NCI-H1930 (cell line): ENCODE measurements at regions not wholly inside any gene's neighbourhood (a gene's known extent, or its start where the extent isn't known, plus 50 kb on each side); places are given as distances from the start of the nearest gene placed in this dataset.

Source experiments
- DNase-seq, 2 experiments: peaks; one replicate each; lab custom pipeline; 2025; lab: John Stamatoyannopoulos, UW

DNA sequence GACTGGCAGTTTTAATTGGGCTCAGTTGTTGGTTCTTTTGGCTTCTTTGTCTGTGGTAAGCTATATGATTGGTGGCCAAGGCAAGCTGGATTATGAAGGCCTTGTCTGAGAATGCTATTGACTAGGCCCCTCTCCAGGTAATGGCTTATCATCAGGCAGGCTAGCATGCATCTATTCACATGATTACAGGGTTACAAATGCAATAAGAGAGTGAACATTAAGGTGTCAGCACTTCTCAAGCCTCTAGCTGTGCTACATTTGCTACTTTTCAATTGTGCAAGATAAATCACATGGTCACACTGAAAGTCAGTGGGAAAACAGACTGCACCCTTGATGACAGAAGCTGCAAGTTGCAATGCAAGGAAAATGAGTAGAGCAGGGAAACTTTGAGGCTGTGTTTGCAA, 550.9 kb upstream of the TMPRSS15 start:
- no peak for DNase-seq

DNA sequence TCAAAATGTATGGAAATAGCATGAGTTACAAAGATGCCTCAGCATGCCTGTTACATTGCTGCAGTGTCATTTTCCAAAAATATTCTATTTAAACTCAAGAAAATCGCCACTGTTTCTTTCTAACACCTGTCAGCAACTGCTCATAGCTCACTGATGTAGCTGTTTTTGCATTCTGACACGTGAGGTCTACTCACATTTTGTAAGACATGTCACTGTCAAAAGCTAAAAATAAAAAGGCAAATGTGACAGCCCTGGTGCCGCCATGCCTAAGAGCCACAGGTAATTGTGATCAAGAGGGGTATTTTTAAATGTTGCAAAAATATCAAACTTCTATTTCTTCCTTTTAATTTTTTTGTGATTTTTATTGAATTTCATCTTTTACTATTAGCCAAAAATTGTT, 556.2 kb upstream of the TMPRSS15 start:
- no peak for DNase-seq

DNA sequence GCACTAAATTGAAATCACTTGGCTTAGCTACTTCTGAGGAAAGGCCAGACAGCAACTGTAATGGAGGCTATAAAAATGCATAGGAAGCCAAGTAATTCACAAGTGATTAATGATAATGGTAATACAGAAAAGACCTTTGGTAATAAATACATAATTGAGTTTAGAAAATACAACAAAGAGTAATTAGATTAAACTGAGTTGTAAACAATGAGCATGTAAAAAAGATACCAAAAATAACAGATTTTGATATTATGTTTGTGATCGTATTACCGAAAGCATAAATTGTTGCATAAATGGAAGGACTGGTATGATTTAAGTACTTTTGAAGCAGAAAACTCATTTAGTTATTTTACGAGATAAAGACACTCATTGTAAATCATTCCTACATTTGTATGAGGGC, 556.7 kb upstream of the TMPRSS15 start:
- DNase-seq, result no peak

DNA sequence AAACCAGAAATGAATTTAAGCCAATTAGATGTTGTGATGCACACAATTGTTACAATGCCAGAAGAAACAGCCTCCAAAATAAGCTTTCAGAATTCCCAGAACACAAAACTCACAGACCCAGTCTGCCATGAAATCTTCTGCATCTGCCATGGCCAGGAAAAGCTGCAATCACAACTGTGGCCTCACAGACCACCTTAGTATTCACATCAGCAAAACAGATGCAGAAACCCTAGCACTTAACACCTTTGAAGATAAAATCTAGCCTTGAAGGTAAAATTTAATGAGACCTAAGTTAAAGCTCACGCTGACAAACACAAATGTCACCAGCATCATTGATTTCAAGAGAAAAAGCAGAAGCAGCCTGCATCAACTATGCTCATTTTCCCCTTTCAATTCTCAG, 566.8 kb upstream of the TMPRSS15 start:
- DNase-seq, result no peak

DNA sequence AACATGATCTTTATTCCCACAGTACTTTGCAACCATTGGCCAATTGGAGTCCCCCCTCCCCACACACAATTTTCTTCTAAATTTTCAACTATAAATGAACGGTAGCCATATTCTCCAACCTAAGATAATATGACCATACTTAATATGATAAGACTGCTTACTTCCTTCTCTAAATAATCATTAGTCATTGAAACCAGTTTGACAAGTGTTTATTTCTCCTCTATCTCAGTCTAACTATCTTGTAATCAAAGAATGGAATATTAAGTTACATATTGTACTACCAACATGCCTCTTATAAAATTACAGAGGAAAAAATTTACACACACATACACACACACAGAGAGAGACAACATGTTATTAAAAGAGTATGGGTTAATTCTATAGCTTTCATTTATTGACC, 567.4 kb upstream of the TMPRSS15 start:
- no peak for DNase-seq

DNA sequence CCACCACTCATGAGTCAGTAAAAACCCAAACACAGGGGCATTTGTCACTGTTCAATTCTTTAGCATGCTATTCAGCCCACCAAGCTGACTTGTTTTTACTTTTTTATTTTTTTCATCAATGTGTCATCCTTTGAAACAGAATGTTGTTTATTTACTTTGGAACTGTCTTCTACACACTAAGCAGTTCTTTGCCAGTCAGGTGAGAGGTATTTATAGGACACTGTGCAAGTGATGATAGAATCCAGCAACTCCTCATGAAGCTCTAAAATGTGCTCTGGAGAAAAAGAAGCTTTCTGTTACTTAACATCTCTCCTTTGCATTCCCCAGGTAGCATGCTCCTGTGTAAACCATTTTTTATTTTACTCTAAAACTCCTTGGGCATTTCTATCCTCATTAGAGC, 582.0 kb upstream of the TMPRSS15 start:
- DNase-seq, result no peak

DNA sequence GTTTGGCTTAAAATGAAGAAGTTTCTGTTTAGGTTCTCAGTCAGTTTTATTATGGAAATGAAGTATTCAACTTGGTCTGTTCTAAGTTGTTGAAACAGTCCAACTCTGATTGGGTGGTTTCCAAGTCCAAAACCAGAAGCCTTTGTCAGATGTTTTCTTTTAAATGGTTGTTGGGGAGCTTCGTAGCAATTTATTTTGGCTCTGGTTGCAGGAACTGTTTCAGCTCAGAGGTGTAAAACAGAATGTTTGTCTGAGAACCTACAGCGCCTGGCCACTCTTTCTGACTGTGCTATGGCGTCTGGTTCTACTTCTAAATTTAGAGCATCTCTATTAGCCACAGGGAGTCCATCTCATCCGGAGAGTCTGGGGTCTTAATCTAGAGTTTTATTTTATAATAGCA, 582.6 kb upstream of the TMPRSS15 start:
- no peak for DNase-seq

DNA sequence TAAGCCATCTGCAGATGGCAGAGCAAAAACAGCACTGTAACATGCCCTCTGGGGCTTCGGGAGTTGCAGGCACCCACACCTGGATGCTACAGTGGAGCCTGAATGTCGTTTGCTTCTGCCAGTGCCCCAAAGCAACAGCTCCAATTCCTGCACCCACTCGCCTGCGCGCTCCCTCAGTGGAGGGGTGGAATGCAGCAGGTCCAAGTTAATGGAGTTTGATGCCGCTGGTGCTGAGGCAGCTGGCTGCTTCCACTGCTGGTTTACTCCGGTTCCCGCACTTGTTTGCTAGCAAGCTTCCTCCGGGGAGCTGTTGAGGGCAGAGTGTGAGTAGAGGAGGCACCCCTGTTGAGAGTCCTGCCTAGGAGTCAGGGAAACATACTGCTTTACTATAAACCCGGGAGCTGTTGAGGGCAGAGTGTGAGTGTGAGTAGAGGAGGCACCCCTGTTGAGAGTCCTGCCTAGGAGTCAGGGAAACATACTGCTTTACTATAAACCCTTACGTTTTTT, 584.0 kb upstream of the TMPRSS15 start:
- no peak for DNase-seq

DNA sequence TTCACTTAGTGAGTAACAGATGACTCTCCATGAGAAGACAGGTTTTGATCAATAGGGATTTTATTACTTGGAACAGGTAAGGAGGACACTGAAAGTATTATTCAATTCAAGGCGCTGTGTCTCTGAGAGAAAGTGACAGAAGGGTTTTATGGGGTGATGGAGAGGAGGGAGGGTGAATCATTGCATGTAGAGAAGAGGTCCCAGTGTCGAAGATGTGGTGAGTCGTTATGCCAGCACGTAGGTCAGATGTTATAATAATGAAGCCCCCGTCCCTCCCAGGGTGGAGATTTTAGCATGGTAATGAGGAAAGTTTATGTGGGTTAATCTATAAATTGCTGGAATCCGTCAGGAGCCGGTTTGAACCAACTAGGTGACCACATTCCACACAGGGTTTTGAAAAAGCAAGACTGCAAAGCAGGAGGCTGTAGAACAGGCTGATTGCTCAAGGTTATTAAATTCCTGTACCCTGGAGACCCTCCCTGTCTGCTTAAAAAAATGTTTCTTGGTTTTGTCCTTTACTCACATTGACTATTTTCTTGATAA, 586.4 kb upstream of the TMPRSS15 start:
- no peak for DNase-seq

DNA sequence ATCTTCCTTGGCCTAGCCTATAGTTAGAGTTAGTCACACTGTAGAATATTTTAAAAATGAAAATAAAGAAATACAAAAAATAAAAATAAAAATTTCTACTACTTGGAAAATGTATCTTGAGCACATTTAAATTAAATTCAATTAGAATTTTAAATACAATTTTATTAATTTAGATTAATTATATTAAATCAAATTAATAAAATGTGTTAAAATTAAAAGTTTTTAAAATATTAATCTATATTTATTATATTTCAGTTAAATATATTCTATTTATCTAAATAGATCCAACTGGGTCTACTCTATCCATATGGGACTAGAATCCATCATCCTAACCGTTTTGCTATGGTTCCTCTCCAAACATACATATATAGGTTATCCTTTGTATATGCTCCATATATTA, 588.3 kb upstream of the TMPRSS15 start:
- no peak for DNase-seq

DNA sequence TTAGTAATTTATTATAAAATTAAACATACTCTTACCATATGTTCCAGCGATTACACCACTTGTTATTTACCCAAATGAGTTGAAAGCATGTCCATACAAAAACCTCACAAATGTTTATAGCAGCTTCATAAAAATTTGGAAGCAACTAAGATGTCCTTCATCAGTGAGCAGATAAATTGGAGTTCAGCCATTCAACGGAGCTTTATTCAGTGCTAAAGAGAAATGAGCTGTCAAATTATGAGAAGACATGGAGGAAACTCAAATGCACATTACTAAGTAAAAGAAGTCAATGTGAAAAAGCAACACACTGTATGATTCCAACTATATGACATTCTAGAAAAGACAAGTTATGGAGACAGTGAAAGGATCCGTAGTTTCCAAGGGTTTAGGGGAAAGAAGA, 606.7 kb upstream of the TMPRSS15 start:
- no peak for DNase-seq

DNA sequence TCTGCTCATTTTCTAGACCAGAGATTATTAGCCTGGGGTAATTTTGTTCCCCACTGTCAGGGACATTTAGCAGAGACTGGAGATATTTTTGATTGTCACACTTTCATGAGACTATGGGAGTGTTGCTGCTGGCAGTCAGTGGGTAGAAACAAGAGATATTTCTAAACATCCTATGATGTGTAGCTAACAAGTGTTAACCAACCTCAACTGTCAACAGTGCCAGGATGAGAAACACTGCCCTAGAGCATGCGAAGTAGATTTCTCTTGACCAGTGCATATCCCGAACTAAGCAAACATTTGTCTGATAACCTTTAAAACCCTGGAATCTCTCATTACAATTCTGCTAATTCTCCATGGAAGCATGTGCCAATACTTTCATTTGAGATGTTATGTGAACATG, 607.4 kb upstream of the TMPRSS15 start:
- DNase-seq, result no peak

DNA sequence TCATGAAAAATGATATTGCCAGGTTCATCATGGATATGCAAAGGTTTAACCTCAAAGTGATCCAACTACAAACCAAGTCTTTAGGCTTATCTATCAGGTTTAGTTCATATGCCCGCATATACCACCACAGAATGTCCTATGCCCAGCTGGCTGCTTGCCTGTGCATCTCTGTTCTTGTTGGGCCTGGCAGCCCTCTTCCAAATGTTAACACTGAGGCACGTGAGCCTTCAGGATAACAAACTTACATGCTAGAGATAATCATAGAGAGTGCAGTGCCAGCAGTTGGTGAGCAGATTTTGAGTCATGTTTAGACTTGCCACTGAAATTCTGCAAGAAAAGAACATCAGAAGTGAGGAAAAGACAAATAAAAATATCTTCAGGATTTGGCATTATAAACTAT, 607.9 kb upstream of the TMPRSS15 start:
- no peak for DNase-seq

DNA sequence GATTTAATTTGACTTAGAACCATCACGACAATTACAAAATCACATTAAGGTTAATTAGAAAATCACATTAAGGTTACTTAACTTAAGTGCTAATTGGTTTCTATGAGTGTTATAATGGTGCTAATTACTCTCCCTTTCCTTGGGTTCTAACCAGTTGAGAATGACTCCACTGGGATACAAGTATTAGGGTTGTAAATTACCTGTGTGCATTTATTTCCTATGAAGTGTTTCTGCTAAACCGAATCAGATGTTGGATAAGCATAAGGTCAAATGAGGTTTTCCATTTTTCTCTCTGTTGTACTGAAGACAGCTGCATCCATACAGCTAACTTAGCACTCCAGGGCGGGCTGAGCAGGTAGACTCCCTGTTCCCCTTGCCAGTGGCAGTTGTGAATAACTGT, 610.3 kb upstream of the TMPRSS15 start:
- DNase-seq, result no peak

DNA sequence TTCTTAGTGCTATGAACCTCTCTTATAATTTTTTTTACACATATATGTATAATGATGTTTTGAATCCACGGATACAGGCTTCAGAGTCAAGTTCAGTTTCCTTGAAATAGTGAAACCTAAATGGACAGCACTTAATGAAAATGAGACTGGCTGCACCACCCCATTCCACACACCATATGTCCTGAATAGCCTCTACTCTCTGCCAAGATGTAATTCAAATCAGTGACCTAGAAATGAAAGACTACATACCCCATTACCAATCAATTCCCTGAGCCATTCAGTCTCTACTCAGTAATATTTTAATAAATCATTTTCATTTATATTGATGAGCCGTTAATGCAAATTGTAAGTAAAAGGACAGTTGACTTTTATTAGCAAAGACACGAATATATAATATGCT, 614.9 kb upstream of the TMPRSS15 start:
- DNase-seq, result no peak

DNA sequence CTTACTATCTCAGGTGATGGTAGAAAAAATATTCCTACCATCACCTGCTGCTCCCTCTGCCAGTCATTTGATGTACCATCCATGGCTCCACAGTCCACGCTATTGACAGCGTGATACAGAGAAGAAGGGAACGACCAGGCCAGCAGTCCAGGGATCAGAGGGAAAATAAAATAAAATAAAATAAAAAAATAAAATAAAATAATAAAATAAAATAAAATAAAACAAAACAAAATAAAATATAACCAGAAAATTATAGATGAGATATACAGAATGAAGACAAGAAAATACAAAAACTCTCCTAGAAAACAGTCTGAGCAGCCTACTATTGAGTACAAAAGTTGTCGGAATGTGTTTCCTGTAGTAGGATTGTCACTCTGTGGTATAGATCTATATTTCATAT, 619.4 kb upstream of the TMPRSS15 start:
- no peak for DNase-seq

DNA sequence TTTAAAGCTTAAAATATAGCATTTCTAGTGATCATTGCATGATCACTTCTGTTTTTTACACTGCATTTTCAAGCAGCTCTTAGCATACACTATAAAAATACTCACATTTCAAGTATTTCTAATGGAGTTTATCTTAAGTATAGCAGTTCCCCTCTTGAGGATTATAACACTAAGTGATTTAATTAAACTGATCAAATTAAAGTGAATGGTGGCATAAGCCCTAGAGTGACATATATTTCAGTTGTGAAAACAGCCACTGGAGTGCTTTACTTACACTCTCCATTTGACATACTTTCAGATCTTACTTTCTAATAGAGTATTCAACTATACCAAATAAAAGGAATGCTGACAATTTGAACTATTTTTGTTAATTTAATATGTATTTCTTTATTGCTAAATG, 623.3 kb upstream of the TMPRSS15 start:
- no peak for DNase-seq

DNA sequence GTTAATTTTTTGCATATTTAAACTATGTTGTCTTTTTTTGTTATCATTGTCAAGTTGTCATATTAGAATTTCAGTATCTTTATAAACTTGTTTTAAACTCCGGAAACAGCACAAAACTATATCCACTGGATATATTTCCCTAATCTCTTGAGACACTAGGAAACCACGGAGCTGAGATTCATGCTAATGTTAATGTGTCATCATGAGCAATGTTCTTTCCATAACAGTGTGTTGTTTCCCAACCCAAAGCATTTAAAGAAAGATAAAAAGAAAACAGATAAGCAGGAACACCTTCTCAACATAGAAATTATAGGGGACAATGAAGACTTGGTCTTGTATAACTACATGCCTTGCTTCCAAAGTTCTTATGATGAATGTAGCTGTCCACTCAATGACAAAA, 626.2 kb upstream of the TMPRSS15 start:
- DNase-seq, result no peak

DNA sequence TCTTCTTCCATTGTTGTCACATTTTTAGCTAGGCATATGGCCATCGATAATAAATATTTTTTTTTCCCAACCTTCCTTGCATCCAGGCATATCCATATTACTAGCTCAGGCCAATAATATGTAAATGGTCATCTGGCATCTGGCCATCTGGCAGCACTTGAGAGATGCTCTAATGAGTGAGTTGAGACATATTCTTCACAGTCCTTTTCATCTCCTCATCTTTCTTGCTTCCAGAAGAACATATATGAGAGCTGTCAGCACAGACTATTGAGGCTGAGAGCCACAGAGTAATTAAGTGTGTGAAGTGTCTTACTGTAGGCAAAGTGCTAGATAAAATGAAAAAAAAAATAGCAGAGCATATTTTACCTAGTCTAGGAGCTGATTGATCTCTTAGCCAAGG, 628.4 kb upstream of the TMPRSS15 start:
- no peak for DNase-seq

DNA sequence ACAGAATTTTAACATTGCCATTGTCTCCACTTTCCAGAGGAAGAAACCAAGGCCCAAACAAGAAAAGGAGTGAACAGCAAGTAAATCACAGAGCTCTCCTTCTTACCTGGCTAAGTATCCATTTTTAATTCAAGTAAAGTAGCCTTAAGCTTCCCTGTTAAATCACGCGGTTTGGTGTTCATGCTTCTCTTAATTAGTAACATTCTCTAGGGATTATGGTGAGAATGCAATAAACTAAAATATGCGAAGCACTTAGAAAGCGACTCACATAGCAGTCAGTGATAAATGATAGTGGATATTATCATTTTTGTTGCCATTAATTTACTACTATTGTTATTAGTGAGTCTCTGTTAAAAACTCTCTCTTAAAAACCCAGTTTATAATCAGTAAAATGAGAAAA, 630.5 kb upstream of the TMPRSS15 start:
- no peak for DNase-seq

DNA sequence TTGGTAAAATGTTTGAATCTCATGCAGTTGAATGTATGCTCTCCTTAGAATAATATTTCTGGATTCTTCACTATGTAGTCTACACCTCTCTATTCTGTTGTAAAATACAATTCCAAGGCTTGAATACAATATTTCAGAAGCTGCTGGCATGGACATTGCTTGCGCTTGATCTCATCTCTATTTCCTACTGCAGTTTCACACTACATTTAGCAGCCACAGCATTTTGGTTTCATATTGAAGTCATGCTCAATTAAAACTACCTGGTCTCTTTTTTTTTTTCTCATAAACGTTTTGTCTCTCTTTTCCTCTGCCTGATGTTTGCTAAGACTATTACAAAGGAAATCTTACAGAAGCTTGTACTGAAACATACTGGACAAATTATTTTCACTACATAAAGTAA, 631.0 kb upstream of the TMPRSS15 start:
- no peak for DNase-seq

DNA sequence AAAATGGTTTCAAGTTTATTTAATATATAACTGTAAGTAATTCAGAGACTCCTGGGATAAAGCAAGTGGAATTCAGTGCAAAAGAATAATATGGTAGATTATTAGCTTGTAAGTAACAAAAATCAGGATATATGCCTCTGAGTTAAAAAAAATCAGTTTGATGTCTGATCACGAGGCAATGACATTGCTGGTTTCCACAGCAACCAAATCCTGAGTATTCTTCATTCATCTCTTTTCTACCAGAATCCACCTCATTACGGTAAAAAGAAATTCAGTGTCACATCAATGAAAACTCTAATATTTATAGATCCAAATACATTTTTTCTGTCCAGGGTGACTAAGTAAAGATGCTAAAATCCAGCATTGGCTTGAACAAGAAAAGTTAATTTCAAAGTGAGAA, 642.3 kb upstream of the TMPRSS15 start:
- no peak for DNase-seq

DNA sequence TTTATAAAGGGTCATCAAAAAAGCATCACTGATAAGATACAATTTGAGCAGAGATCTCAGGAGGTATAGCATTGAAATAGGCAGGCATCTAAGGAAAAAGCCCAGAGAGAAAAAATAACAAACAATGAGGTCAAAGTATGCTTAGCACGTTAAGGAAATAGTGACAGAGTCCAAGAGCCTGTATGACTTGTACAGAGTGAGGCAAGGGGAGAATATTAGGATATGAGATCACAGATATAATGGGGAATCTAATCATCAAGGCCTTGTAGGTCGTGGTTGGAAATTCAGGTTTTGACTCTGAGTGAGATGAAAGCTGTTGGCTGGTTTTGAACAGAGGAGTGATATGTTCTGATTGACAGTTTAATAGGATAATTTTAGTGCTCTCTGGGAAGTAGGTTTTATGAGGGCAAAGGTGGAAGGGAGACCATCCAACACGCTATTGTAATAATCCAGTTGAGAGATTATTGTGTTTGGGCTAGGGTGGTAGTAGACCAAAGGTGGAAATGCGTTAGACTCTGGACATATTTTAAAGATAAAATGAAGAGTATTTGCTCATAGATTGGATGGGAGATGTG, 644.6 kb upstream of the TMPRSS15 start:
- DNase-seq, result no peak

DNA sequence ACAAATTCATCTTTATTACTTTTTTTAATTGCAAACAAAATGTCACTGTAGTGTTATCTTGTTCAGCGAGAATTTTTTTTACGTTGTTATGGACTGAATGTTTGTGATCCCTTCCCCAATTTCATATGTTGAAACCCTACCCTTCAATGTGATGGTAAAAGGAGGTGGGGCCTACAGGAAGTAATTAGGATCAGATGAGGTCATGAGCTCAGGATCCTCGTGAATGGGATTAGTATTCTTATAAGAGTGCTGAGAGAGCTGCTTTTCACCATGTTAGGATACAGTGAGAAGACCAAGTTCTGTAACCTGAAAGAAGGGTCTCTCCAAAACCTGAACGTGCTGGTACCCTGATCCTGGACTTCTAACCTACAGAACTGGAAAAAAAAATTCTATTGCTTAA, 646.0 kb upstream of the TMPRSS15 start:
- DNase-seq, result no peak

DNA sequence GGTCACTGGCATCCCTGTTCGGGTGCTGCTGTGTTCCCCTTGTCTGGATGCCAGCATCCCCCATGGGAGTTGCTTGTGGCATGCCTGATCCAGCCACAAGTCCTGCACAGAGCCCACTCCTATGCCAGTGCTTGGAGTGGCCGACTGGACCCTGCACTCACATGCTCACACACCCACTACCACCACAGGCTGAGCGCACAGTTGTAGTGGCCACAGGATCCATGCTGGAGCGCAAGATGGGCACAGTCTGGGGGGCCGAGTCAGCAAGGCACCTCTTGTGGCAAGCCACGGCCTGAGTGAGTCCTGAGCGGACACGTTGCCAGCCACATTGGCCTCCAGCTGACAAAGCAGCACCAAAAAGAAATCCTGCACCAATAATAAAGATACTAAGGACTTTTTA, 661.6 kb upstream of the TMPRSS15 start:
- no peak for DNase-seq
